Left colon (tissue), 2 donors: ENCODE measurements at regions not wholly inside any gene's neighbourhood (a gene's known extent, or its start where the extent isn't known, plus 50 kb on each side); places are given as distances from the start of the nearest gene placed in this dataset.

Source experiments
- ATAC-seq: fragments of 200-7000 bp; cut with Tn5 transposase; one replicate; pipeline ENCODE4 v1.9.1; 2020; ENCODE audit warnings: mild to moderate bottlenecking, moderate library complexity
- DNase-seq, 2 donors: peaks; one replicate each; pipeline ENCODE4 v3.0.0-alpha.2; 2020
- intact Hi-C, 2 donors: fragments of 100-400 bp; cut with DNase I in 1 of 2; cut with micrococcal nuclease in 1 of 2; formaldehyde crosslinking; loops; one replicate each; pipeline versions ENCODE4 v1.11.2 to v1.14.0; 2022; cut with DNase I, micrococcal nuclease
- donor health status: DM: no; HTN: no; CAD: no.
- donor health status: DM: yes; HTN: yes; CAD: no.

- ATAC-seq: peak; percentile 59
- peak in 1 of 2 donors; percentile 7 for DNase-seq
- intact Hi-C loops: no loop called here
These were observed 54.8 kb upstream of the DYRK2 start for GRCh38 chr12:67593461-67594330.

GRCh38 chr12:67594888-67595287 is 53.7 kb upstream of the DYRK2 start:
- ATAC-seq (no peak), DNase-seq (no peak)
- intact Hi-C loops: no loop called here

GRCh38 chr12:67595365-67595764 is 53.2 kb upstream of the DYRK2 start:
- ATAC-seq: no peak
- intact Hi-C loops: no loop called here
- no peak for DNase-seq

- DNase-seq (no peak), ATAC-seq (no peak)
- intact Hi-C loops: no loop called here
These were observed 49.9 kb upstream of the DYRK2 start for GRCh38 chr12:67598598-67598997.
